GM23248 (cell line): ENCODE measurements at regions not wholly inside any gene's neighbourhood (a gene's known extent, or its start where the extent isn't known, plus 50 kb on each side); places are given as distances from the start of the nearest gene placed in this dataset.

Source experiments
- EZH2 ChIP-seq: fragments of 200-600 bp; sonication (generic); IDR thresholded peaks from 2 replicates; pipeline ENCODE4 v1.6.1; 2018; ENCODE audit warnings: antibody characterized with exemption, mild to moderate bottlenecking; ENCODE audit not compliant: insufficient read depth, poor library complexity, severe bottlenecking
- EZH2phosphoT487 ChIP-seq: fragments of 200-600 bp; sonication (generic); IDR thresholded peaks from 2 replicates; pipeline ENCODE4 v1.6.1; 2018; ENCODE audit warnings: antibody characterized with exemption, moderate library complexity, mild to moderate bottlenecking, low read depth; ENCODE audit not compliant: insufficient read depth

DNA sequence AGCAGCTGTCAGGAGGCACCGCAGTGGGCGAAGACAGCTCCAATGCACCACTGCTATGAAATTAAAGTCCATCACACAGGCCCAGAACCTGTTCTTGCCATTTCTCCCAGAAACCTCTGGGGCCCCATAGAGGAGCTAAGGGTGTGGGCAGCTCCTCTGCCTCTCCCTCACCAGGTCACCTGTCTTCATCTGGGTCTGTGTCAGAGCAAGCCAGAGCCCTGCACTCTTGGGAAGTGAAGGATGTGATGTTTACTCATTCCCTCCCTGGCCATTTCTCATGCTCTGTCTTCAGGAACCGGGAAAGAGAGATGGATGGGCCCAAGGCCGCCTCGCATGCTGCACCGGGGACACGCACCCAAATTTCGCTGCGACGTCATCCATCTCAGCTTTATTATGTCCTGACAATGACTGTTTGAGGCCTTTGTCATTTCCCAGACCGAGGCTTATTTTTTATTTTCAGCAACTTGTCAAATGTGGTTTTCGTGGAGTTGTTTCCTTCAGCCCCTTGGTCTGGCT is 216.1 kb downstream of the NPHP4 start:
- TF ChIP-seq EZH2: no peak
- TF ChIP-seq EZH2phosphoT487: no peak
